ENCODE measurements at regions not wholly inside any gene's neighbourhood (a gene's known extent, or its start where the extent isn't known, plus 50 kb on each side); places are given as distances from the start of the nearest gene placed in this dataset.

DNA sequence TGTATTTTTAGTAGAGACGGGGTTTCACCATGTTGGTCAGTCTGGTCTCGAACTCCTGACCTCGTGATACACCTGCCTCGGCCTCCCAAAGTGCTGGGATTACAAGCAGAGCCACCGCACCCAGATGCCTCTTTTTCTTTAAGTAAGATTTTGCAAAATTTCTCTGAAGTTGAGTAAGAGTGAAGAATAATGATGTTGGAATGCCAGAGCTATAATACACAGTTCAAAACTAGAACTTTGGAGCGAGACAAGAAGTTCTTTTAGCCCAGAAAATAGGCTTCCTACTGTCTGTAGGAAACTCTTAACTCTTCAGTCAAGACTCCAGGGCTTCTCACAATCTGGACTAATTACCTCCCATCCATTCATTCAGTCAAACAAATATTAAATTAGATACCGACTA is 51.4 kb downstream of the MARCHF4 start:
- TF ChIP-seq LEF1 (IDR thresholded peaks at IDR 0.05; ENCODE audit: borderline replicate concordance) (no peak), SUZ12 (IDR thresholded peaks at IDR 0.05) (no peak), ARNT (IDR thresholded peaks at IDR 0.05) (no peak), FOXA1 (IDR thresholded peaks at IDR 0.05) (no peak), BHLHE40 (IDR thresholded peaks at IDR 0.05; ENCODE audit: borderline replicate concordance) (no peak)
- TF ChIP-seq, protein P1, sequence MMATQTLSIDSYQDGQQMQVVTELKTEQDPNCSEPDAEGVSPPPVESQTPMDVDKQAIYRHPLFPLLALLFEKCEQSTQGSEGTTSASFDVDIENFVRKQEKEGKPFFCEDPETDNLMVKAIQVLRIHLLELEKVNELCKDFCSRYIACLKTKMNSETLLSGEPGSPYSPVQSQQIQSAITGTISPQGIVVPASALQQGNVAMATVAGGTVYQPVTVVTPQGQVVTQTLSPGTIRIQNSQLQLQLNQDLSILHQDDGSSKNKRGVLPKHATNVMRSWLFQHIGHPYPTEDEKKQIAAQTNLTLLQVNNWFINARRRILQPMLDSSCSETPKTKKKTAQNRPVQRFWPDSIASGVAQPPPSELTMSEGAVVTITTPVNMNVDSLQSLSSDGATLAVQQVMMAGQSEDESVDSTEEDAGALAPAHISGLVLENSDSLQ (IDR thresholded peaks at IDR 0.05), result no peak
- CTCF ChIA-PET, result no interaction called here
- no peak for DNase-seq (ENCODE audit: extremely low spot score)
- POLR2A ChIA-PET, result no interaction called here

GRCh38 chr2:216319771-216320170 is 52.5 kb downstream of the MARCHF4 start:
- no peak for DNase-seq (ENCODE audit: extremely low spot score)
- POLR2A ChIA-PET, result no interaction called here
- CTCF ChIA-PET, result interaction anchor here (0.5 kb wide), 1 partner anchor 9 kb away, joined by 3 read pairs; no protein-coding TSS in a partner anchor
- TF ChIP-seq NFRKB (IDR thresholded peaks at IDR 0.05) (no peak), FOXA1 (IDR thresholded peaks at IDR 0.05) (no peak), SUZ12 (IDR thresholded peaks at IDR 0.05) (no peak)

DNA sequence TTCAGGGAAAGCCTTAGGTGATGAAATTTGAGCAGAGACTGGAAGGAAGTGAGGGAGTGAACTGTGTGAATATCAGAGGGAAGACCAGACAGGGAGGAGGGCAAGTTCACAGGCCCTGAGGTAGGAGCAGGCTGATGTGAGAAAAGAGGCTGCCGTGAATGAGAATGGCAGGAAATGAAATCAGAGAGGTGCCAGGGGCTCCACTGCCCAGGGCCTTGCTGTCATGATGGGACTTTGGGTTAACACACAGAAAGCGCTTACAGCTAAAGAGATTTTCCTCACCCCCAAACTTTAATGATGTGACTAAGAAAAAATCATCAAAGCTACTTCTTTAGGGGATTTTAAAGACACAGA is 53.8 kb downstream of the MARCHF4 start:
- DNase-seq (ENCODE audit: extremely low spot score), result no peak
- ChIA-PET CTCF (no interaction called here), POLR2A (no interaction called here)
- TF ChIP-seq ZNF384 (IDR thresholded peaks at IDR 0.05) (no peak), TARDBP (IDR thresholded peaks at IDR 0.05) (no peak), NFRKB (IDR thresholded peaks at IDR 0.05) (no peak), ARNT (IDR thresholded peaks at IDR 0.05) (no peak), FOXK2 (IDR thresholded peaks at IDR 0.05) (no peak), HDGF (IDR thresholded peaks at IDR 0.05; ENCODE audit: borderline replicate concordance) (no peak), L3MBTL2 (conservative IDR thresholded peaks at IDR 0.05) (no peak), FOXM1 (IDR thresholded peaks at IDR 0.05; ENCODE audit: borderline replicate concordance) (no peak), CTBP1 (IDR thresholded peaks at IDR 0.05; ENCODE audit: borderline replicate concordance) (no peak), LEF1 (IDR thresholded peaks at IDR 0.05; ENCODE audit: borderline replicate concordance) (no peak), SUZ12 (IDR thresholded peaks at IDR 0.05) (no peak), BHLHE40 (IDR thresholded peaks at IDR 0.05; ENCODE audit: borderline replicate concordance) (no peak), SP1 (IDR thresholded peaks at IDR 0.05) (no peak)
- TF ChIP-seq, protein P1 (IDR thresholded peaks at IDR 0.05), result no peak

GRCh38 chr2:216317831-216318520 is 54.3 kb downstream of the MARCHF4 start:
- DNase-seq (ENCODE audit: extremely low spot score), result no peak
- TF ChIP-seq L3MBTL2 (conservative IDR thresholded peaks at IDR 0.05) (no peak), FOXM1 (IDR thresholded peaks at IDR 0.05; ENCODE audit: borderline replicate concordance) (no peak), LEF1 (IDR thresholded peaks at IDR 0.05; ENCODE audit: borderline replicate concordance) (no peak), BHLHE40 (IDR thresholded peaks at IDR 0.05; ENCODE audit: borderline replicate concordance) (no peak), NFRKB (IDR thresholded peaks at IDR 0.05) (no peak), SUZ12 (IDR thresholded peaks at IDR 0.05) (no peak)
- ChIA-PET POLR2A (no interaction called here), CTCF (no interaction called here)

- no peak for TF ChIP-seq SUZ12 (IDR thresholded peaks at IDR 0.05)
- TF ChIP-seq ARNT (IDR thresholded peaks at IDR 0.05), result no peak
- TF ChIP-seq BHLHE40 (IDR thresholded peaks at IDR 0.05; ENCODE audit: borderline replicate concordance), result no peak
- TF ChIP-seq ELF4 (IDR thresholded peaks at IDR 0.05), result no peak
- TF ChIP-seq FOXA1 (IDR thresholded peaks at IDR 0.05), result no peak
- TF ChIP-seq TARDBP (IDR thresholded peaks at IDR 0.05), result no peak
- CTCF ChIA-PET, result interaction anchor here (0.7 kb wide), 1 partner anchor 88 kb away, joined by 4 read pairs; no protein-coding TSS in a partner anchor
- no peak for DNase-seq (ENCODE audit: extremely low spot score)
- POLR2A ChIA-PET, result no interaction called here
These were observed 55.5 kb downstream of the MARCHF4 start for GRCh38 chr2:216316743-216317142.

- POLR2A ChIA-PET, result no interaction called here
- no peak for DNase-seq (ENCODE audit: extremely low spot score)
- CTCF ChIA-PET, result no interaction called here
These were observed 56.3 kb downstream of the MARCHF4 start for GRCh38 chr2:216315802-216316603.

GRCh38 chr2:216312441-216312840 is 59.8 kb downstream of the MARCHF4 start:
- POLR2A ChIA-PET, result no interaction called here
- no peak for TF ChIP-seq FOXM1 (IDR thresholded peaks at IDR 0.05; ENCODE audit: borderline replicate concordance)
- TF ChIP-seq BHLHE40 (IDR thresholded peaks at IDR 0.05; ENCODE audit: borderline replicate concordance), result no peak
- no peak for TF ChIP-seq LEF1 (IDR thresholded peaks at IDR 0.05; ENCODE audit: borderline replicate concordance)
- no peak for TF ChIP-seq ZNF384 (IDR thresholded peaks at IDR 0.05)

More at GRCh38 chr2:216315802-216316603, 56.3 kb downstream of the MARCHF4 start:
- no peak for TF ChIP-seq FOXA1 (IDR thresholded peaks at IDR 0.05)
- TF ChIP-seq ZNF384 (IDR thresholded peaks at IDR 0.05), result no peak

More at GRCh38 chr2:216312441-216312840, 59.8 kb downstream of the MARCHF4 start:
- DNase-seq (ENCODE audit: extremely low spot score), result no peak
- CTCF ChIA-PET, result no interaction called here

Data from HEK293T (cell line).